Endothelial cell of umbilical vein (primary cell): ENCODE measurements at regions not wholly inside any gene's neighbourhood (a gene's known extent, or its start where the extent isn't known, plus 50 kb on each side); places are given as distances from the start of the nearest gene placed in this dataset.

Experiments
- BruUV-seq: library from RNA; stranded (reverse); fragments of 400-500 nt; replicated peaks from 2 replicates; lab custom pipeline; 2021; lab: Mats Ljungman, UMichigan
- CTCF ChIA-PET: fragments of 300-600, 350-600 bp; sonication (Branson Sonifier 250); formaldehyde crosslinking; loops from one replicate; lab custom pipeline; 2021; ENCODE audit warnings: antibody characterized with exemption, inconsistent platforms; lab: Charles Lee
- POLR2A ChIA-PET: fragments of 300-600, 350-600 bp; sonication (Branson Sonifier 250); formaldehyde crosslinking; loops from one replicate; lab custom pipeline; 2021; ENCODE audit warnings: antibody characterized with exemption, inconsistent platforms; lab: Charles Lee
- DNase-seq: peaks from one replicate; pipeline ENCODE4 v3.0.0-alpha.2; 2011; ENCODE audit warnings: low read depth, low spot score
- FAIRE-seq: peaks from 2 replicates; lab custom pipeline; 2011; peaks lifted over from hg19 to GRCh38; lab: Jason Lieb, UNC
- H2AFZ ChIP-seq: 2 replicates; pipeline ENCODE4 v1.6.0; 2012; ENCODE audit warnings: low read depth, low read length, control low read depth, inconsistent platforms
- H3K27ac ChIP-seq: 2 replicates; pipeline ENCODE4 v1.5.1; 2011; ENCODE audit warnings: low read depth, mild to moderate bottlenecking, control low read depth, low read length, moderate library complexity; ENCODE audit not compliant: insufficient read depth
- H3K27me3 ChIP-seq, 2 experiments: 2 replicates each; pipeline versions ENCODE4 v1.6.0 to v1.6.1; 2011; ENCODE audit warnings: low read length in 2 of 2, mixed read lengths in 1 of 2; ENCODE audit not compliant: control insufficient read depth in 2 of 2, insufficient read depth in 2 of 2
- H3K36me3 ChIP-seq, 2 experiments: 2 replicates in 1 of 2; 3 replicates in 1 of 2; pipeline ENCODE4 v1.5.1; 2011; ENCODE audit warnings: low read length in 2 of 2, mild to moderate bottlenecking in 1 of 2, moderate library complexity in 1 of 2; ENCODE audit not compliant: control insufficient read depth in 2 of 2, insufficient read depth in 2 of 2; ENCODE audit errors: extremely low read depth in 1 of 2
- H3K4me1 ChIP-seq: 3 replicates; pipeline ENCODE4 v1.5.1; 2011; ENCODE audit warnings: mild to moderate bottlenecking, low read length; ENCODE audit not compliant: control insufficient read depth, insufficient read depth; ENCODE audit errors: extremely low read depth
- H3K4me2 ChIP-seq: 2 replicates; pipeline ENCODE4 v1.6.1; 2011; ENCODE audit warnings: low read length, control low read depth, mixed read lengths; ENCODE audit not compliant: insufficient read depth
- H3K4me3 ChIP-seq, 3 experiments: fragments of 200-600 bp in 1 of 3; sonication (generic), shearing (Covaris generic) in 1 of 3; replicated peaks in 1 of 3; 2 replicates each; pipeline ENCODE4 v1.5.1; 2011 to 2016; ENCODE audit warnings: control low read depth in 3 of 3, low read length in 3 of 3, mild to moderate bottlenecking in 2 of 3, inconsistent platforms in 1 of 3, low read depth in 1 of 3, moderate library complexity in 1 of 3; ENCODE audit not compliant: insufficient read depth in 1 of 3
- H3K79me2 ChIP-seq: 2 replicates; pipeline ENCODE4 v1.6.0; 2012; ENCODE audit warnings: low read length, inconsistent platforms; ENCODE audit not compliant: control insufficient read depth, insufficient read depth
- H3K9ac ChIP-seq: replicated peaks from 2 replicates; pipeline ENCODE3; 2011; ENCODE audit warnings: low read length, control low read depth; ENCODE audit not compliant: insufficient read depth; ENCODE audit errors: extremely low read depth
- H3K9me1 ChIP-seq: replicated peaks from 3 replicates; pipeline ENCODE4 v1.6.0; 2011; ENCODE audit warnings: mild to moderate bottlenecking, low read length; ENCODE audit not compliant: control insufficient read depth, insufficient read depth; ENCODE audit errors: extremely low read depth
- H3K9me3 ChIP-seq: replicated peaks from 2 replicates; pipeline ENCODE4 v1.5.1; 2012; ENCODE audit warnings: low read length, inconsistent platforms; ENCODE audit not compliant: control insufficient read depth, insufficient read depth
- H4K20me1 ChIP-seq: replicated peaks from 2 replicates; pipeline ENCODE3; 2011; ENCODE audit warnings: mild to moderate bottlenecking, low read length; ENCODE audit not compliant: control insufficient read depth, insufficient read depth; ENCODE audit errors: extremely low read depth
- EZH2 ChIP-seq: IDR thresholded peaks from 2 replicates; pipeline ENCODE4 v1.6.1; 2012; ENCODE audit warnings: borderline replicate concordance, low read depth, mild to moderate bottlenecking, moderate library complexity, low read length, inconsistent platforms; ENCODE audit not compliant: severe bottlenecking
- FOS ChIP-seq: IDR thresholded peaks from 2 replicates; pipeline ENCODE4 v1.6.1; 2011; ENCODE audit warnings: mild to moderate bottlenecking, low read length, moderate library complexity, borderline replicate concordance; ENCODE audit not compliant: insufficient read depth
- GATA2 ChIP-seq: IDR thresholded peaks from 2 replicates; pipeline ENCODE4 v1.7.0; 2011; ENCODE audit warnings: low read depth, mild to moderate bottlenecking, moderate library complexity, mixed read lengths, low read length; ENCODE audit not compliant: insufficient read length, insufficient read depth
- JUN ChIP-seq: IDR thresholded peaks from 2 replicates; pipeline ENCODE4 v1.6.1; 2011; ENCODE audit warnings: borderline replicate concordance, low read depth; ENCODE audit not compliant: insufficient read length, insufficient read depth
- MAX ChIP-seq: IDR thresholded peaks from 2 replicates; pipeline ENCODE4 v1.6.1; 2011; ENCODE audit not compliant: insufficient read depth, insufficient read length
- MYC ChIP-seq: IDR thresholded peaks from one replicate; pipeline ENCODE4 v1.6.1; 2011; ENCODE audit warnings: mild to moderate bottlenecking, low read depth, low read length
- POLR2A ChIP-seq: IDR thresholded peaks from 2 replicates; pipeline ENCODE4 v1.6.1; 2012; ENCODE audit warnings: low read depth, mild to moderate bottlenecking, control low read depth, low read length
- POLR2AphosphoS5 ChIP-seq: IDR thresholded peaks from 2 replicates; pipeline ENCODE4 v1.6.1; 2012; ENCODE audit warnings: low read depth, mild to moderate bottlenecking, control low read depth, low read length, moderate library complexity; ENCODE audit not compliant: insufficient read depth
- dilution Hi-C: fragments of 300-500 bp; cut with MboI; formaldehyde crosslinking; loops from one replicate; pipeline ENCODE4 v1.15.0; 2019; ENCODE audit warnings: low sequenced_read_pairs; ENCODE audit not compliant: extremely low pct_ligation_motif_present
- intact Hi-C: fragments of 100-400 bp; cut with micrococcal nuclease; formaldehyde crosslinking; loops from one replicate; pipeline ENCODE4 v1.10.0; 2022
- TF ChIP-seq, protein P1 (sequence below), 2 donors: IDR thresholded peaks; 1 replicate in 1 of 2; 2 replicates in 1 of 2; pipeline ENCODE4 v1.5.1; 2011; ENCODE audit warnings: low read length in 2 of 2, mild to moderate bottlenecking in 2 of 2, moderate library complexity in 2 of 2, control low read depth in 1 of 2, inconsistent platforms in 1 of 2, low read depth in 1 of 2; ENCODE audit not compliant: insufficient read depth in 1 of 2; ENCODE audit errors: extremely low read depth in 1 of 2

DNA sequence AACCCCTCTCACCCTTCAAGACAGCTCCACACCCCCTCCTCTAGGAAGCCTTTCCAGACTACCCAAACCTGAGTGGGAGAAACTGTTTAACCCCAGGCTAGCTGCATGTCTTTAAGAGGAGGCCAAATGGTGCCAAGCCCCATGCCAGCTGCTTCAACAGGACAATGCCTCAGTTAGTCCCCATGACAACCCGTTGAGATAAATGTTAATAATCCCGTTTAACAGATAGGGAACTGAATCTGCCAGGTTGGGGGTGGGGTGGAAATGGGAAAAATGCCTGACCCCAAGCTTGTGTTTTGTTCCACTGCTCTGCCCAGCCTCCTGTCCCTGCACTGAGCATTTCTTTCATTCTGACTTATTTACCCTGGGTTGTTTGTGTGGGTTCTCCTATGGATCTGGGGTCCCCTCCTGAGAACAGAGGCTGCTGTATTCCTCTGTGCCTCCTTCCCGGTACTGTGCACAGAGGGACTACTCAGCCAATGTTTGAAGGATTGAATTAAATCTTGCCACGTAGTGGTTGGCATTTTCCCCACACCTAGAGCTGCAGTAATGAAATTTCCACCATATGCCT lies 452.6 kb upstream of the ZMIZ1 start:
- no TSS peak for BruUV-seq
- Histone ChIP-seq H3K27ac (no peak overlapping the region), H3K79me2 (no peaks in the 10 kb centered on the region), H3K36me3 (no peaks in the 10 kb centered on the region), H4K20me1 (no peaks in the 10 kb centered on the region), H2AFZ (no peak overlapping the region), H3K9me3 (no peaks in the 10 kb centered on the region), H3K27me3 (peaks cover 2 to 3% of the 10 kb centered on the region in 2 experiments), H3K4me1 (no peaks in the 10 kb centered on the region), H3K4me2 (no peak overlapping the region), H3K9ac (no peak overlapping the region), H3K9me1 (no peaks in the 10 kb centered on the region), H3K4me3 (no peak overlapping the region)
- dilution Hi-C loops (no loop called here), intact Hi-C loops (no loop called here)
- CTCF ChIA-PET = interaction anchor here (1.5 kb wide), 1 partner anchor 569 kb away, joined by 3 read pairs; no protein-coding TSS in a partner anchor
- FAIRE-seq = no peak
- POLR2A ChIA-PET = no interaction called here
- TF ChIP-seq, protein P1, sequence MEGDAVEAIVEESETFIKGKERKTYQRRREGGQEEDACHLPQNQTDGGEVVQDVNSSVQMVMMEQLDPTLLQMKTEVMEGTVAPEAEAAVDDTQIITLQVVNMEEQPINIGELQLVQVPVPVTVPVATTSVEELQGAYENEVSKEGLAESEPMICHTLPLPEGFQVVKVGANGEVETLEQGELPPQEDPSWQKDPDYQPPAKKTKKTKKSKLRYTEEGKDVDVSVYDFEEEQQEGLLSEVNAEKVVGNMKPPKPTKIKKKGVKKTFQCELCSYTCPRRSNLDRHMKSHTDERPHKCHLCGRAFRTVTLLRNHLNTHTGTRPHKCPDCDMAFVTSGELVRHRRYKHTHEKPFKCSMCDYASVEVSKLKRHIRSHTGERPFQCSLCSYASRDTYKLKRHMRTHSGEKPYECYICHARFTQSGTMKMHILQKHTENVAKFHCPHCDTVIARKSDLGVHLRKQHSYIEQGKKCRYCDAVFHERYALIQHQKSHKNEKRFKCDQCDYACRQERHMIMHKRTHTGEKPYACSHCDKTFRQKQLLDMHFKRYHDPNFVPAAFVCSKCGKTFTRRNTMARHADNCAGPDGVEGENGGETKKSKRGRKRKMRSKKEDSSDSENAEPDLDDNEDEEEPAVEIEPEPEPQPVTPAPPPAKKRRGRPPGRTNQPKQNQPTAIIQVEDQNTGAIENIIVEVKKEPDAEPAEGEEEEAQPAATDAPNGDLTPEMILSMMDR (IDR thresholded peaks at IDR 0.05; ENCODE audit: extremely low read depth in 1 of 2, insufficient read depth in 1 of 2, low read depth in 1 of 2, low read length in 2 of 2) = no peak
- TF ChIP-seq EZH2 (no peak), MAX (no peak), FOS (no peak), GATA2 (no peak), POLR2AphosphoS5 (no peak), POLR2A (no peak), JUN (no peak), MYC (no peak)
- DNase-seq = no peak
